GM12891 (cell line): ENCODE measurements at regions not wholly inside any gene's neighbourhood (a gene's known extent, or its start where the extent isn't known, plus 50 kb on each side); places are given as distances from the start of the nearest gene placed in this dataset.

Source experiments
- POLR2AphosphoS5 ChIP-seq: IDR thresholded peaks from 2 replicates; pipeline ENCODE4 v1.6.1; 2011; ENCODE audit warnings: low read depth, low read length, control low read depth
- SPI1 ChIP-seq: IDR thresholded peaks from 2 replicates; pipeline ENCODE4 v1.6.1; 2011; ENCODE audit warnings: low read depth, low read length, control low read depth
- TAF1 ChIP-seq: IDR thresholded peaks from 2 replicates; pipeline ENCODE4 v1.6.1; 2011; ENCODE audit warnings: low read depth, low read length, control low read depth

- TF ChIP-seq POLR2AphosphoS5, result no peak
- TF ChIP-seq SPI1, result no peak
- no peak for TF ChIP-seq TAF1
These were observed 138.0 kb downstream of the UTRN start for GRCh38 chr6:144423167-144423566.
